H1 (cell line): ENCODE measurements at regions not wholly inside any gene's neighbourhood (a gene's known extent, or its start where the extent isn't known, plus 50 kb on each side); places are given as distances from the start of the nearest gene placed in this dataset.

ENCODE experiments used
- CTCF ChIA-PET: fragments of 300-600 bp; sonication (Branson Sonifier 250); formaldehyde crosslinking; loops from one replicate; lab custom pipeline; 2021; ENCODE audit not compliant: partially characterized antibody; lab: Charles Lee
- POLR2A ChIA-PET: fragments of 300-600 bp; sonication (Branson Sonifier 250); formaldehyde crosslinking; loops from one replicate; lab custom pipeline; 2021; ENCODE audit warnings: inconsistent platforms; ENCODE audit not compliant: partially characterized antibody; lab: Charles Lee
- DNase-seq, 2 experiments: peaks; one replicate each; pipeline versions ENCODE4 v3.0.0 to v3.0.0-alpha.2; 2010 to 2022; ENCODE audit warnings: low spot score in 2 of 2, low read depth in 1 of 2, mixed read lengths in 1 of 2
- FAIRE-seq: peaks from 2 replicates; lab custom pipeline; 2011; peaks lifted over from hg19 to GRCh38; lab: Jason Lieb, UNC
- H2AFZ ChIP-seq: 2 replicates; pipeline ENCODE4 v1.8.1; 2012; ENCODE audit warnings: low read length, inconsistent platforms
- H2AK5ac ChIP-seq: 2 replicates; pipeline ENCODE4 v1.6.1; 2013; ENCODE audit warnings: low read depth, low read length
- H2BK120ac ChIP-seq: replicated peaks from 2 replicates; pipeline ENCODE3; 2013; ENCODE audit warnings: low read depth, low read length, inconsistent platforms
- H2BK12ac ChIP-seq: 2 replicates; pipeline ENCODE4 v1.6.1; 2013; ENCODE audit warnings: low read depth, low read length
- H2BK15ac ChIP-seq: 2 replicates; pipeline ENCODE4 v1.6.1; 2013; ENCODE audit warnings: low read length
- H2BK20ac ChIP-seq: 2 replicates; pipeline ENCODE4 v1.6.1; 2013; ENCODE audit warnings: low read length
- H2BK5ac ChIP-seq: 2 replicates; pipeline ENCODE4 v1.6.1; 2013; ENCODE audit warnings: low read depth, low read length
- H3K14ac ChIP-seq: 2 replicates; pipeline ENCODE4 v1.6.1; 2013; ENCODE audit warnings: inconsistent platforms; ENCODE audit not compliant: insufficient read length
- H3K18ac ChIP-seq: 2 replicates; pipeline ENCODE4 v1.6.1; 2013; ENCODE audit warnings: low read length; ENCODE audit errors: extremely low read depth
- H3K23ac ChIP-seq: 2 replicates; pipeline ENCODE4 v1.6.1; 2013; ENCODE audit warnings: inconsistent platforms; ENCODE audit not compliant: insufficient read length
- H3K23me2 ChIP-seq: 2 replicates; pipeline ENCODE4 v1.6.1; 2013; ENCODE audit warnings: low read depth, low read length
- H3K27ac ChIP-seq: 2 replicates; pipeline ENCODE4 v1.6.1; 2011; ENCODE audit warnings: low read depth, low read length, inconsistent platforms
- H3K27me3 ChIP-seq, 4 experiments: replicated peaks in 1 of 4; 1 replicate in 1 of 4; 2 replicates in 3 of 4; pipeline versions ENCODE4 v1.6.1 to v1.8.1; 2011 to 2013; ENCODE audit warnings: low read length in 3 of 4, mild to moderate bottlenecking in 3 of 4, inconsistent platforms in 2 of 4, mixed read lengths in 2 of 4, moderate library complexity in 1 of 4; ENCODE audit not compliant: control insufficient read depth in 3 of 4, insufficient read depth in 3 of 4; ENCODE audit errors: extremely low read depth in 1 of 4
- H3K36me3 ChIP-seq, 4 experiments: 2 replicates each; pipeline versions ENCODE4 v1.6.1 to v1.8.1; 2011 to 2013; ENCODE audit warnings: mild to moderate bottlenecking in 4 of 4, low read length in 3 of 4, moderate library complexity in 2 of 4, control low read depth in 1 of 4, inconsistent platforms in 1 of 4; ENCODE audit not compliant: insufficient read depth in 4 of 4, control insufficient read depth in 2 of 4
- H3K4ac ChIP-seq: replicated peaks from 2 replicates; pipeline ENCODE3; 2013; ENCODE audit warnings: low read length, low read depth, mixed read lengths, inconsistent platforms; ENCODE audit not compliant: insufficient read length
- H3K4me1 ChIP-seq, 4 experiments: replicated peaks in 1 of 4; 1 replicate in 1 of 4; 2 replicates in 3 of 4; pipeline versions ENCODE4 v1.6.1 to v1.8.1; 2011 to 2013; ENCODE audit warnings: low read length in 3 of 4, inconsistent platforms in 2 of 4, mixed read lengths in 1 of 4; ENCODE audit not compliant: insufficient read depth in 4 of 4, control insufficient read depth in 3 of 4
- H3K4me2 ChIP-seq, 2 experiments: 2 replicates each; pipeline versions ENCODE4 v1.6.1 to v1.8.1; 2011 to 2013; ENCODE audit warnings: low read depth in 2 of 2, low read length in 2 of 2, control low read depth in 1 of 2, inconsistent platforms in 1 of 2, mild to moderate bottlenecking in 1 of 2; ENCODE audit not compliant: insufficient read depth in 1 of 2
- H3K4me3 ChIP-seq, 4 experiments: fragments of 200-600, 300-600 bp in 1 of 4; sonication (generic), shearing (Covaris generic), sonication (Bioruptor Twin) in 1 of 4; 2 replicates each; pipeline versions ENCODE4 v1.5.1 to v1.8.1; 2011 to 2016; ENCODE audit warnings: low read length in 4 of 4, low read depth in 3 of 4, control low read depth in 2 of 4, inconsistent platforms in 2 of 4, mild to moderate bottlenecking in 2 of 4, mixed read lengths in 1 of 4, moderate library complexity in 1 of 4; ENCODE audit not compliant: insufficient read depth in 2 of 4; ENCODE audit errors: extremely low read depth in 1 of 4
- H3K56ac ChIP-seq: replicated peaks from 2 replicates; pipeline ENCODE3; 2013; ENCODE audit warnings: low read depth, mild to moderate bottlenecking, mixed read lengths, low read length, inconsistent platforms; ENCODE audit not compliant: insufficient read length
- H3K79me1 ChIP-seq: 2 replicates; pipeline ENCODE4 v1.6.1; 2013; ENCODE audit warnings: low read depth, low read length, control low read depth
- H3K79me2 ChIP-seq, 2 experiments: 2 replicates each; pipeline versions ENCODE4 v1.6.1 to v1.8.1; 2012 to 2013; ENCODE audit warnings: low read length in 2 of 2, mild to moderate bottlenecking in 2 of 2, inconsistent platforms in 1 of 2; ENCODE audit not compliant: insufficient read depth in 2 of 2, control insufficient read depth in 1 of 2
- H3K9ac ChIP-seq, 4 experiments: replicated peaks in 1 of 4; 1 replicate in 1 of 4; 2 replicates in 3 of 4; pipeline versions ENCODE4 v1.6.1 to v1.8.1; 2011 to 2013; ENCODE audit warnings: low read depth in 3 of 4, low read length in 3 of 4, control low read depth in 2 of 4, mild to moderate bottlenecking in 2 of 4, moderate library complexity in 2 of 4, inconsistent platforms in 1 of 4; ENCODE audit errors: extremely low read depth in 1 of 4
- H3K9me3 ChIP-seq, 2 experiments: 2 replicates each; pipeline versions ENCODE4 v1.6.1 to v1.8.1; 2012 to 2013; ENCODE audit warnings: mild to moderate bottlenecking in 2 of 2, moderate library complexity in 2 of 2, control low read depth in 1 of 2, inconsistent platforms in 1 of 2, low read depth in 1 of 2, low read length in 1 of 2, mixed read lengths in 1 of 2; ENCODE audit not compliant: insufficient read depth in 2 of 2
- H4K20me1 ChIP-seq, 2 experiments: replicated peaks in 1 of 2; 2 replicates each; pipeline versions ENCODE3 to v1.8.1; 2011 to 2013; ENCODE audit warnings: inconsistent platforms in 2 of 2, low read length in 2 of 2, mild to moderate bottlenecking in 1 of 2; ENCODE audit not compliant: insufficient read depth in 2 of 2, control insufficient read depth in 1 of 2
- H4K5ac ChIP-seq: 2 replicates; pipeline ENCODE4 v1.6.1; 2013; ENCODE audit warnings: low read length, low read depth, mixed read lengths, inconsistent platforms; ENCODE audit not compliant: insufficient read length
- H4K8ac ChIP-seq: 2 replicates; pipeline ENCODE4 v1.8.0; 2013; ENCODE audit warnings: mild to moderate bottlenecking, moderate library complexity, low read length, inconsistent platforms; ENCODE audit not compliant: insufficient read depth; ENCODE audit errors: extremely low read depth
- H4K91ac ChIP-seq: replicated peaks from 2 replicates; pipeline ENCODE3; 2013; ENCODE audit warnings: low read length, mixed read lengths, inconsistent platforms; ENCODE audit not compliant: insufficient read length
- CBX8 ChIP-seq: fragments of 300-800, 300-1000 bp; sonication (generic); IDR thresholded peaks from 2 replicates; pipeline ENCODE4 v1.7.1; 2016; ENCODE audit warnings: low read depth, low read length, borderline replicate concordance
- GABPA ChIP-seq: IDR thresholded peaks from 2 replicates; pipeline ENCODE4 v1.6.1; 2011; ENCODE audit warnings: mild to moderate bottlenecking, low read length, moderate library complexity, borderline replicate concordance; ENCODE audit not compliant: insufficient read depth
- KDM4A ChIP-seq: IDR thresholded peaks from one replicate; pipeline ENCODE4 v1.7.1; 2012; ENCODE audit warnings: low read depth, mild to moderate bottlenecking, moderate library complexity, low read length, inconsistent platforms; ENCODE audit not compliant: severe bottlenecking
- NRF1 ChIP-seq: IDR thresholded peaks from 2 replicates; pipeline ENCODE4 v1.6.1; 2011; ENCODE audit warnings: mild to moderate bottlenecking, low read depth, low read length, improper control_type of control experiment
- SP1 ChIP-seq: IDR thresholded peaks from 2 replicates; pipeline ENCODE4 v1.6.1; 2011; ENCODE audit warnings: low read depth, low read length
- SP4 ChIP-seq: IDR thresholded peaks from 2 replicates; pipeline ENCODE4 v1.6.1; 2012; ENCODE audit warnings: low read length, inconsistent platforms
- TAF1 ChIP-seq: IDR thresholded peaks from 2 replicates; pipeline ENCODE4 v1.6.1; 2011; ENCODE audit warnings: mild to moderate bottlenecking, low read depth, low read length
- WGBS, 2 experiments: shearing (Covaris generic) in 1 of 2; methylation state at CpG; one replicate each; pipeline versions ENCODE4 v1.1.6 to v1.1.7; 2013 to 2015; ENCODE audit warnings: low lambda C conversion rate in 2 of 2, mixed read lengths in 2 of 2, inconsistent platforms in 1 of 2, low coverage in 1 of 2, missing lambda C conversion rate in 1 of 2; ENCODE audit not compliant: insufficient replicate concordance in 2 of 2, insufficient coverage in 1 of 2, insufficient read length in 1 of 2; ENCODE audit errors: extremely low coverage in 1 of 2, missing lambda C conversion rate in 1 of 2; 5-methylcytosine and 5-hydroxymethylcytosine counted together

DNA sequence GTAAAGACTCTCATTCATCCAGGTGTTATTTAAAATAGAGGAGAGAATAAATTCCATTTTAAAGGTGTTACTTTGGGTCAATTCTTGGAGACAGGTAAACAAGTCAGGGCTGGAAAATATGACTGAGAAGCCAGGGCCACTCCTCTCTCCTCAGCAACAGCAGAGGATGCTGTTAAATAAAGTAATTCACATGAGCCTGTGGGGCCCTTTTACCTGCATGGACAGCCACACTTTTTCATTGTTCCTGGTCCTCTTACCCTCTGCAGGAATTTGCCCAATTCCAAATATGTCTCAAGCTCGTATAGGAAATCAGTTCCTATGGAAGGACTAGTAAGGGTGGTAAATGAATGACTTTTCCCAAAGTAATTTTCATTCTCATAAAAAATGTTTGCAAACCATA is 420.1 kb upstream of the KLF6 start:
- Histone ChIP-seq H2BK20ac (no peak overlapping the region), H2BK5ac (no peak overlapping the region), H3K4me2 (no peak overlapping the region), H3K36me3 (no peaks in the 10 kb centered on the region), H4K8ac (no peak overlapping the region), H3K4me1 (no peaks in the 10 kb centered on the region; a peak in 1 of 7 replicates), H2BK120ac (no peak overlapping the region), H3K4ac (no peak overlapping the region), H3K23ac (no peak overlapping the region), H3K27me3 (no peaks in the 10 kb centered on the region), H3K9ac (no peak overlapping the region), H3K79me1 (no peaks in the 10 kb centered on the region), H3K4me3 (no peak overlapping the region), H4K5ac (no peak overlapping the region), H2AFZ (no peak overlapping the region), H4K20me1 (no peaks in the 10 kb centered on the region), H3K14ac (no peak overlapping the region), H3K23me2 (no peaks in the 10 kb centered on the region), H2AK5ac (no peak overlapping the region), H3K18ac (no peak overlapping the region), H3K9me3 (no peaks in the 10 kb centered on the region), H3K79me2 (no peaks in the 10 kb centered on the region), H2BK12ac (no peak overlapping the region), H4K91ac (no peak overlapping the region), H3K27ac (no peak overlapping the region), H3K56ac (no peak overlapping the region), H2BK15ac (no peak overlapping the region)
- POLR2A ChIA-PET, result interaction anchor here (1.3 kb wide), 1 partner anchor 420 kb away, joined by 3 read pairs; the partner anchor contains the start of gene KLF6
- DNase-seq (no peak), FAIRE-seq (no peak)
- WGBS, 2 experiments, result 80% methylated on average over 1 of the region's 1 CpG; no CpG with 5 or more reads in 1 of the 2 experiments
- CTCF ChIA-PET, result interaction anchor here (0.6 to 1.2 kb wide), 2 partner anchors 46 to 922 kb away, joined by 3 read pairs; no protein-coding TSS in a partner anchor
- no peak for TF ChIP-seq TAF1
- TF ChIP-seq CBX8, result no peak
- TF ChIP-seq NRF1, result no peak
- no peak for TF ChIP-seq GABPA
- no peak for TF ChIP-seq SP4
- no peak for TF ChIP-seq KDM4A
- no peak for TF ChIP-seq SP1
